CD4-positive, alpha-beta T cell treated with Interleukin-4 for 1 hour (primary cell): ENCODE measurements at regions not wholly inside any gene's neighbourhood (a gene's known extent, or its start where the extent isn't known, plus 50 kb on each side); places are given as distances from the start of the nearest gene placed in this dataset.

Source experiments
- DNase-seq, 2 donors: peaks; one replicate each; pipeline ENCODE4 v3.0.0-alpha.2; 2020 to 2022

- DNase-seq, result no peak
These were observed 674.8 kb upstream of the ZEB2 start for GRCh38 chr2:145194673-145195072.

GRCh38 chr2:145190031-145190703 lies 670.2 kb upstream of the ZEB2 start:
- DNase-seq, result no peak

GRCh38 chr2:145186303-145186702 lies 666.4 kb upstream of the ZEB2 start:
- no peak for DNase-seq

- DNase-seq, result no peak
These were observed 665.8 kb upstream of the ZEB2 start for GRCh38 chr2:145185696-145186095.

GRCh38 chr2:145184741-145185651 lies 665.1 kb upstream of the ZEB2 start:
- no peak for DNase-seq

- no peak for DNase-seq
These were observed 649.4 kb upstream of the ZEB2 start for GRCh38 chr2:145169285-145169684.

GRCh38 chr2:145168091-145168490 lies 648.2 kb upstream of the ZEB2 start:
- no peak for DNase-seq

GRCh38 chr2:145166731-145167302 lies 646.9 kb upstream of the ZEB2 start:
- no peak for DNase-seq

- DNase-seq, result no peak
These were observed 641.7 kb upstream of the ZEB2 start for GRCh38 chr2:145161656-145162055.

GRCh38 chr2:145160855-145161254 lies 640.9 kb upstream of the ZEB2 start:
- no peak for DNase-seq

GRCh38 chr2:145159676-145160075 lies 639.8 kb upstream of the ZEB2 start:
- no peak for DNase-seq

GRCh38 chr2:145157741-145158591 lies 638.0 kb upstream of the ZEB2 start:
- no peak for DNase-seq

- DNase-seq, result no peak
These were observed 637.2 kb upstream of the ZEB2 start for GRCh38 chr2:145157036-145157675.

- DNase-seq, result no peak
These were observed 636.3 kb upstream of the ZEB2 start for GRCh38 chr2:145156199-145156598.

GRCh38 chr2:145155196-145155595 lies 635.3 kb upstream of the ZEB2 start:
- DNase-seq, result no peak

- no peak for DNase-seq
These were observed 634.8 kb upstream of the ZEB2 start for GRCh38 chr2:145154731-145155130.

- no peak for DNase-seq
These were observed 626.8 kb upstream of the ZEB2 start for GRCh38 chr2:145146691-145147090.

GRCh38 chr2:145144131-145144728 lies 624.3 kb upstream of the ZEB2 start:
- no peak for DNase-seq

GRCh38 chr2:145141981-145142380 lies 622.1 kb upstream of the ZEB2 start:
- DNase-seq, result no peak

GRCh38 chr2:145140658-145141057 lies 620.7 kb upstream of the ZEB2 start:
- DNase-seq, result no peak

GRCh38 chr2:145138626-145139025 lies 618.7 kb upstream of the ZEB2 start:
- DNase-seq, result no peak

GRCh38 chr2:145137901-145138300 lies 618.0 kb upstream of the ZEB2 start:
- no peak for DNase-seq
